Nephron progenitor cell (in vitro differentiated cells): ENCODE measurements at regions not wholly inside any gene's neighbourhood (a gene's known extent, or its start where the extent isn't known, plus 50 kb on each side); places are given as distances from the start of the nearest gene placed in this dataset.

Source experiments
- DNase-seq: peaks from one replicate; pipeline ENCODE4 v3.0.0; 2021
- H3K27ac Mint-ChIP-seq: 2 replicates; pipeline ENCODE4 v1.8.0; 2021; ENCODE audit warnings: mild to moderate bottlenecking, moderate library complexity, mixed read lengths
- H3K27me3 Mint-ChIP-seq: 2 replicates; pipeline ENCODE4 v1.8.0; 2021; ENCODE audit warnings: mild to moderate bottlenecking, low read depth, mixed read lengths; ENCODE audit not compliant: poor library complexity
- H3K36me3 Mint-ChIP-seq: 2 replicates; pipeline ENCODE4 v1.8.0; 2021; ENCODE audit warnings: low read depth, mixed read lengths
- H3K4me1 Mint-ChIP-seq: 2 replicates; pipeline ENCODE4 v1.8.0; 2021; ENCODE audit warnings: mixed read lengths
- H3K4me3 Mint-ChIP-seq: 2 replicates; pipeline ENCODE4 v1.8.0; 2021; ENCODE audit warnings: mild to moderate bottlenecking, moderate library complexity, mixed read lengths
- H3K9me3 Mint-ChIP-seq: 2 replicates; pipeline ENCODE4 v1.8.0; 2021; ENCODE audit warnings: mild to moderate bottlenecking, moderate library complexity, mixed read lengths
- CTCF ChIP-seq: fragments of 200-600 bp; sonication (generic); IDR thresholded peaks from 2 replicates; pipeline ENCODE4 v1.5.0; 2021; ENCODE audit warnings: antibody characterized with exemption

DNA sequence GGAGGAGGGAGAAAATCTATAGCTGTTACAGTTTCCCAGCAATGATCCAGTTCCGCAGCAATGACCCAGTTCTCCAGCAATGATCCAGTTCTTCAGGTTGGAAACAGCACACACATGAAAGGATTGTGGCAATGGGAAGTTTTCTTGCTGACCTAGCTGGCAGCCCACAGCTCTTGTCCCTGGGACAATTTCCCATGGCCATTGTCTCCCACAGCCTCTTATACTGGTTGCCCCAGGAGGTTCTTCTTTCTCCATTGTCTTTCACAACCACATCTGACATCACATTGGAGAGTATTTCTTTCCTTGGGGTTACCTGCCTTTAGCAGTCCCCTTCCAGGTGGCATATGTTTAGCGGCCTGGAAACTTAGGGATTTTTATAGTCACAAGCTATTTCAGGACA is 209.8 kb upstream of the PLEKHG7 start:
- no peak overlapping the region for H3K4me3 Mint-ChIP-seq
- no peaks in the 10 kb centered on the region for H3K36me3 Mint-ChIP-seq
- no peak for DNase-seq
- no peak for TF ChIP-seq CTCF
- H3K27me3 Mint-ChIP-seq = peaks cover 7% of the 10 kb centered on the region
- no peaks in the 10 kb centered on the region for H3K4me1 Mint-ChIP-seq
- H3K27ac Mint-ChIP-seq = no peak overlapping the region
- peaks cover 10% of the 10 kb centered on the region for H3K9me3 Mint-ChIP-seq

DNA sequence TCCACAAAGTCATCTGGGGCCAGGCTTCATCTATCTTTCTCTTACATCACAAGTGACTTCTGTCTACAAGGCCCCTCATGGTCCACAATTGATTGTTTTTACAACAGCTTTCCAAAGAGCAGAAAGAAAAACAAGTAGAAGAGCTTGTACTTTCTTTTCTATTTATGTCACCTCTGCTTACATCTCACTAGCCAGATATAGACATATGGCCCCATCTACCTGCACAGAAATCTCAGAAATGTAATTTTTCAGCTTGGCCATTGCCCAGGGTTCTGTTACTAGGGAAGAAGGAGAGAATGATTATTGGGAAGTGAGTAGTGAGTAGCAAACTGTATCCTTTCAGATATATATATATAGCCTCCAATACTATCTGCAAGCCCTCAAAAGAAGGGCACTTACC is 210.5 kb upstream of the PLEKHG7 start:
- Mint-ChIP-seq H3K27ac (no peak overlapping the region), H3K36me3 (no peaks in the 10 kb centered on the region), H3K27me3 (peaks cover 7% of the 10 kb centered on the region), H3K4me3 (no peak overlapping the region), H3K9me3 (peaks cover 10% of the 10 kb centered on the region), H3K4me1 (no peaks in the 10 kb centered on the region)
- TF ChIP-seq CTCF = no peak
- no peak for DNase-seq

DNA sequence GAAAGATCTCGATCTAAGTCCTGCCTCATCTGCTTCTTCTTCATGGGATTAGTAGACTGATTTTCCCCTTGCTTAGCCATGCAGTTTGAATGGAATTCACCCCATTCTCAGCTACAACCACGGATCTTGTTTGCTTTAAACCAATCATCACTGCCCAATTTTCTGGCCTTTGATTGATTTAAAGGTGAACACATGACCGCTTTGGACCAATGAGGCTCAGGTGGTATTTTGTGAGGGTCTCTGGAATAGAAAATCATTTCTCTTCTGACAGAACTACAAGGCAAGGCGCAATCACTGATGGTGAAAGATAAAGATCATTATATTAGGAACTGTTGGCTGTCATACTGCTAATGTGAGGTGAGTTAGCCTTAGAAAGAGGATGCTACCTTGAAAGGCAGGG is 213.0 kb upstream of the PLEKHG7 start:
- peaks cover 10% of the 10 kb centered on the region for H3K9me3 Mint-ChIP-seq
- H3K4me3 Mint-ChIP-seq = no peak overlapping the region
- no peak overlapping the region for H3K27ac Mint-ChIP-seq
- peaks cover 18% of the 10 kb centered on the region for H3K4me1 Mint-ChIP-seq
- DNase-seq = no peak
- no peak for TF ChIP-seq CTCF
- no peaks in the 10 kb centered on the region for H3K36me3 Mint-ChIP-seq
- peaks cover 4% of the 10 kb centered on the region for H3K27me3 Mint-ChIP-seq

DNA sequence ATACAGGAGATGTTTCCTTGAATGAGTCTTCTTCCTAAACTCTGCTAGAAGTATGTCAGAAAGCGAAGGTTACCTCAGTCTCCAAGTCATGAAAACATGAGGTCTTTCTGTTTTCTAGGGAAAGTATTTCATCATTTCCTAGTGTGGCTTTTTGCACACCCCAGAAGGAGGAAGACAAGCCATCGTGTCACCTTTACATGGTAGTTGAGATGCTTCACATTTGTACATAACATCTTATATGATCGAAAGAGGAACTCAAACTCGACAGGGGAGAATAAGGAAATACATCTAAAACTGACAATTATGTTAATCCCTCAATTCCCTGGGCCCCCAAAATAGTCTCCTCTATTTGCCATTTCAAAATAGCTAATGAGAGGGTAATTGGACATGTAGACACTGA is 214.1 kb upstream of the PLEKHG7 start:
- TF ChIP-seq CTCF = no peak
- Mint-ChIP-seq H3K27ac (no peak overlapping the region), H3K4me1 (peaks cover 18% of the 10 kb centered on the region), H3K4me3 (no peak overlapping the region), H3K9me3 (peaks cover 10% of the 10 kb centered on the region), H3K36me3 (no peaks in the 10 kb centered on the region), H3K27me3 (no peaks in the 10 kb centered on the region)
- no peak for DNase-seq

DNA sequence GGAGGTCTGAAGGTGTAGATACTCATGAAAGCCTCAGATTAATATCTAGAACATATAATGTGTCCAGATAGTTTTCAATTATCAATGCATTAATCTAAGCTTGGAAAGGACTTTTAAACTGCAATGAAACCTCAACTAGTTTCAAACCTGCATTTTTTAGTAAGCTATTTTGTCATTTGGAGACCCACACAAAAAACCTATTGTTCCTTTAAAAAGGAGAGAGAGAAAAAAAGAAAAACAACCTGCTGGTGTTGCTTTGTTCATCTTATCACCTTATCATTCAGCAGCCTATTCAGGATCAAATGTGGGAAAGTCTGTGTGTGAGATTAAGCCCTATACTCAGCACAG is 215.7 kb upstream of the PLEKHG7 start:
- no peak for TF ChIP-seq CTCF
- peaks cover 7% of the 10 kb centered on the region for H3K9me3 Mint-ChIP-seq
- no peak overlapping the region for H3K4me3 Mint-ChIP-seq
- DNase-seq = no peak
- no peaks in the 10 kb centered on the region for H3K27me3 Mint-ChIP-seq
- H3K27ac Mint-ChIP-seq = no peak overlapping the region
- no peaks in the 10 kb centered on the region for H3K36me3 Mint-ChIP-seq
- peaks cover 18% of the 10 kb centered on the region for H3K4me1 Mint-ChIP-seq

DNA sequence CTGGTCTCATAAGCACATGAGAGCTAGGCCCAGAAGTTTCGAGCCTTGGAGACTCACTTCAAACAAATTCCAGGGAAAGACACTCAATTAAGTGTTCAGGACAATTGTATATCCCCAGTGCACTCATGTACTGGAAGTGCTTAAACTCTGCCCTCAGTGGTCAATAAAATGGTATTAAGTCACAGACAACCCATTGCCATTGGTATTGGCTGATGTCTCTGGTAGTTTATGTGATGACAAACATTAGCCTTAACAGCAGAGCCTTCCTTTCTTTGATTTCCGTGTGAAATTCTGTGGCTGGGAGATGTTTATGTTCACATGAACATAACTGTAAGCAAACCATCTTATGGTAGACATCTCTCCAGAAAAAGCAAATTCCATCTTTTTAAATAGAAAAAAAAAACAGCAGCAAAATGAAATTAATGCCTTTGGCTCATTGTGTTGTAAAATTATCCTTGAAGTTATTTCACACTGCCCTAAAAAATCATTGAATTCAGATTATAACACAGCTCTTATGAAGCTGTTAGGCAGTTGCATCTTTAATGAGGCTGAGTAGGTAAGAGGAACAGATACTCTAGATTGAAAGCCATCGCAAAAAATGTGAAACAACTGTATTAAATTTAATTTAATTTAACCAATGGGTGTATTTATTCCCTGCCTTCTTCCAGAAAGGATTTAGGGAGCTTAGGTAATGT is 216.2 kb upstream of the PLEKHG7 start:
- TF ChIP-seq CTCF = no peak
- Mint-ChIP-seq H3K4me3 (no peak overlapping the region), H3K9me3 (peaks cover 3% of the 10 kb centered on the region), H3K27ac (no peak overlapping the region), H3K27me3 (no peaks in the 10 kb centered on the region), H3K36me3 (no peaks in the 10 kb centered on the region), H3K4me1 (peaks cover 18% of the 10 kb centered on the region)
- DNase-seq = no peak
